ENCODE measurements at regions not wholly inside any gene's neighbourhood (a gene's known extent, or its start where the extent isn't known, plus 50 kb on each side); places are given as distances from the start of the nearest gene placed in this dataset.
"Not testable (repeated sequence)": the region's sequence is repeated elsewhere in the genome, so short reads cannot be mapped to it uniquely, and the experiment has no call there.

DNA sequence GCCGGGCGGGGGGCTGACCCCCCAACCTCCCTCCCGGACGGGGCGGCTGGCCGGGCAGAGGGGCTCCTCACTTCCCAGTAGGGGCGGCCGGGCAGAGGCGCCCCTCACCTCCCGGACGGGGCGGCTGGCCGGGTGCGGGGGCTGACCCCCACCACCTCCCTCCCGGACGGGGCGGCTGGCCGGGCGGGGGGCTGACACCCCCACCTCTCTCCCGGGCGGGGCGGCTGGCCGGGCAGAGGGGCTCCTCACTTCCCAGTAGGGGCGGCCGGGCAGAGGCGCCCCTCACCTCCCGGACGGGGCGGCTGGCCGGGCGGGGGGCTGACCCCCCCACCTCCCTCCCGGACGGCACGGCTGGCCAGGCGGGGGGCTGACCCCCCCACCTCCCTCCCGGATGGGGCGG, 66.8 kb upstream of the SLC35C1 start:
- TF ChIP-seq, protein P1, sequence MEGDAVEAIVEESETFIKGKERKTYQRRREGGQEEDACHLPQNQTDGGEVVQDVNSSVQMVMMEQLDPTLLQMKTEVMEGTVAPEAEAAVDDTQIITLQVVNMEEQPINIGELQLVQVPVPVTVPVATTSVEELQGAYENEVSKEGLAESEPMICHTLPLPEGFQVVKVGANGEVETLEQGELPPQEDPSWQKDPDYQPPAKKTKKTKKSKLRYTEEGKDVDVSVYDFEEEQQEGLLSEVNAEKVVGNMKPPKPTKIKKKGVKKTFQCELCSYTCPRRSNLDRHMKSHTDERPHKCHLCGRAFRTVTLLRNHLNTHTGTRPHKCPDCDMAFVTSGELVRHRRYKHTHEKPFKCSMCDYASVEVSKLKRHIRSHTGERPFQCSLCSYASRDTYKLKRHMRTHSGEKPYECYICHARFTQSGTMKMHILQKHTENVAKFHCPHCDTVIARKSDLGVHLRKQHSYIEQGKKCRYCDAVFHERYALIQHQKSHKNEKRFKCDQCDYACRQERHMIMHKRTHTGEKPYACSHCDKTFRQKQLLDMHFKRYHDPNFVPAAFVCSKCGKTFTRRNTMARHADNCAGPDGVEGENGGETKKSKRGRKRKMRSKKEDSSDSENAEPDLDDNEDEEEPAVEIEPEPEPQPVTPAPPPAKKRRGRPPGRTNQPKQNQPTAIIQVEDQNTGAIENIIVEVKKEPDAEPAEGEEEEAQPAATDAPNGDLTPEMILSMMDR (IDR thresholded peaks at IDR 0.05; ENCODE audit: poor library complexity, severe bottlenecking), result not testable (repeated sequence)
- TF ChIP-seq SMC3 (conservative IDR thresholded peaks at IDR 0.05; ENCODE audit: poor library complexity); POLR2AphosphoS5 (IDR thresholded peaks at IDR 0.05); EZH2 (IDR thresholded peaks at IDR 0.05; ENCODE audit: borderline replicate concordance, insufficient read depth, low read length, poor library complexity, severe bottlenecking); EP300 (conservative IDR thresholded peaks at IDR 0.05; ENCODE audit: poor library complexity, severe bottlenecking); TAF1 (IDR thresholded peaks at IDR 0.05; ENCODE audit: low read depth): not testable (repeated sequence)
- TF ChIP-seq, protein P2, sequence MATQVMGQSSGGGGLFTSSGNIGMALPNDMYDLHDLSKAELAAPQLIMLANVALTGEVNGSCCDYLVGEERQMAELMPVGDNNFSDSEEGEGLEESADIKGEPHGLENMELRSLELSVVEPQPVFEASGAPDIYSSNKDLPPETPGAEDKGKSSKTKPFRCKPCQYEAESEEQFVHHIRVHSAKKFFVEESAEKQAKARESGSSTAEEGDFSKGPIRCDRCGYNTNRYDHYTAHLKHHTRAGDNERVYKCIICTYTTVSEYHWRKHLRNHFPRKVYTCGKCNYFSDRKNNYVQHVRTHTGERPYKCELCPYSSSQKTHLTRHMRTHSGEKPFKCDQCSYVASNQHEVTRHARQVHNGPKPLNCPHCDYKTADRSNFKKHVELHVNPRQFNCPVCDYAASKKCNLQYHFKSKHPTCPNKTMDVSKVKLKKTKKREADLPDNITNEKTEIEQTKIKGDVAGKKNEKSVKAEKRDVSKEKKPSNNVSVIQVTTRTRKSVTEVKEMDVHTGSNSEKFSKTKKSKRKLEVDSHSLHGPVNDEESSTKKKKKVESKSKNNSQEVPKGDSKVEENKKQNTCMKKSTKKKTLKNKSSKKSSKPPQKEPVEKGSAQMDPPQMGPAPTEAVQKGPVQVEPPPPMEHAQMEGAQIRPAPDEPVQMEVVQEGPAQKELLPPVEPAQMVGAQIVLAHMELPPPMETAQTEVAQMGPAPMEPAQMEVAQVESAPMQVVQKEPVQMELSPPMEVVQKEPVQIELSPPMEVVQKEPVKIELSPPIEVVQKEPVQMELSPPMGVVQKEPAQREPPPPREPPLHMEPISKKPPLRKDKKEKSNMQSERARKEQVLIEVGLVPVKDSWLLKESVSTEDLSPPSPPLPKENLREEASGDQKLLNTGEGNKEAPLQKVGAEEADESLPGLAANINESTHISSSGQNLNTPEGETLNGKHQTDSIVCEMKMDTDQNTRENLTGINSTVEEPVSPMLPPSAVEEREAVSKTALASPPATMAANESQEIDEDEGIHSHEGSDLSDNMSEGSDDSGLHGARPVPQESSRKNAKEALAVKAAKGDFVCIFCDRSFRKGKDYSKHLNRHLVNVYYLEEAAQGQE (IDR thresholded peaks at IDR 0.05; ENCODE audit: borderline replicate concordance), result not testable (repeated sequence)

All from neural cell (in vitro differentiated cells).